C4-2B (cell line): ENCODE measurements at regions not wholly inside any gene's neighbourhood (a gene's known extent, or its start where the extent isn't known, plus 50 kb on each side); places are given as distances from the start of the nearest gene placed in this dataset.

ENCODE experiments used
- ZFX ChIP-seq: fragments of 450-650 bp; IDR thresholded peaks from 2 replicates; pipeline ENCODE4 v1.6.1; 2017
- TF ChIP-seq, protein P1 (sequence below): fragments of 450-650 bp; conservative IDR thresholded peaks from 2 replicates; pipeline ENCODE4 v1.5.1; 2017; ENCODE audit warnings: mild to moderate bottlenecking

DNA sequence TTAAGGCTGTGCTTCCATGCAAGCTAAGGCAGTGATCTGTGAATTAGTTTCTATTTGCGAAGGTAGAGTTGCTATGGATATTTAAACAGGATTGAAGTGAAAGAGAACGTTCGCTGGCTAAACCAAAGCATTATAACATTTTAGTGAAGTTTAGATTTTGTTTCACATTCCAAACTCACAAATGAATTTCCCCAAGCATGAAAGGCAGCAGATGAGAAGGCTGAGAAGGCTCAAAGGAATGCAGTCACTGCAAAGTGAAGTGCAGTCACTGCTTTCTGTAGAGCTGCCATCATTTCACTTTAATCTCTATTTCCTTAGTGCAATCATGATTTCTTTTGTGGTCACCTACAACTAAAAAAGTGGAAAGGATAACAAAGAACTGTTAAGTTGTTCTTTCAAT is 334.7 kb upstream of the NR3C2 start:
- TF ChIP-seq, protein P1, sequence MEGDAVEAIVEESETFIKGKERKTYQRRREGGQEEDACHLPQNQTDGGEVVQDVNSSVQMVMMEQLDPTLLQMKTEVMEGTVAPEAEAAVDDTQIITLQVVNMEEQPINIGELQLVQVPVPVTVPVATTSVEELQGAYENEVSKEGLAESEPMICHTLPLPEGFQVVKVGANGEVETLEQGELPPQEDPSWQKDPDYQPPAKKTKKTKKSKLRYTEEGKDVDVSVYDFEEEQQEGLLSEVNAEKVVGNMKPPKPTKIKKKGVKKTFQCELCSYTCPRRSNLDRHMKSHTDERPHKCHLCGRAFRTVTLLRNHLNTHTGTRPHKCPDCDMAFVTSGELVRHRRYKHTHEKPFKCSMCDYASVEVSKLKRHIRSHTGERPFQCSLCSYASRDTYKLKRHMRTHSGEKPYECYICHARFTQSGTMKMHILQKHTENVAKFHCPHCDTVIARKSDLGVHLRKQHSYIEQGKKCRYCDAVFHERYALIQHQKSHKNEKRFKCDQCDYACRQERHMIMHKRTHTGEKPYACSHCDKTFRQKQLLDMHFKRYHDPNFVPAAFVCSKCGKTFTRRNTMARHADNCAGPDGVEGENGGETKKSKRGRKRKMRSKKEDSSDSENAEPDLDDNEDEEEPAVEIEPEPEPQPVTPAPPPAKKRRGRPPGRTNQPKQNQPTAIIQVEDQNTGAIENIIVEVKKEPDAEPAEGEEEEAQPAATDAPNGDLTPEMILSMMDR = no peak
- no peak for TF ChIP-seq ZFX
